Endothelial cell of umbilical vein (primary cell): ENCODE measurements at regions not wholly inside any gene's neighbourhood (a gene's known extent, or its start where the extent isn't known, plus 50 kb on each side); places are given as distances from the start of the nearest gene placed in this dataset.

Source experiments
- BruUV-seq: library from RNA; stranded (reverse); fragments of 400-500 nt; replicated peaks from 2 replicates; lab custom pipeline; 2021; lab: Mats Ljungman, UMichigan
- CTCF ChIA-PET: fragments of 300-600, 350-600 bp; sonication (Branson Sonifier 250); formaldehyde crosslinking; loops from one replicate; lab custom pipeline; 2021; ENCODE audit warnings: antibody characterized with exemption, inconsistent platforms; lab: Charles Lee
- POLR2A ChIA-PET: fragments of 300-600, 350-600 bp; sonication (Branson Sonifier 250); formaldehyde crosslinking; loops from one replicate; lab custom pipeline; 2021; ENCODE audit warnings: antibody characterized with exemption, inconsistent platforms; lab: Charles Lee
- DNase-seq: peaks from one replicate; pipeline ENCODE4 v3.0.0-alpha.2; 2011; ENCODE audit warnings: low read depth, low spot score
- FAIRE-seq: peaks from 2 replicates; lab custom pipeline; 2011; peaks lifted over from hg19 to GRCh38; lab: Jason Lieb, UNC
- H2AFZ ChIP-seq: 2 replicates; pipeline ENCODE4 v1.6.0; 2012; ENCODE audit warnings: low read depth, low read length, control low read depth, inconsistent platforms
- H3K27ac ChIP-seq: 2 replicates; pipeline ENCODE4 v1.5.1; 2011; ENCODE audit warnings: low read depth, mild to moderate bottlenecking, control low read depth, low read length, moderate library complexity; ENCODE audit not compliant: insufficient read depth
- H3K27me3 ChIP-seq, 2 experiments: 2 replicates each; pipeline versions ENCODE4 v1.6.0 to v1.6.1; 2011; ENCODE audit warnings: low read length in 2 of 2, mixed read lengths in 1 of 2; ENCODE audit not compliant: control insufficient read depth in 2 of 2, insufficient read depth in 2 of 2
- H3K36me3 ChIP-seq, 2 experiments: 2 replicates in 1 of 2; 3 replicates in 1 of 2; pipeline ENCODE4 v1.5.1; 2011; ENCODE audit warnings: low read length in 2 of 2, mild to moderate bottlenecking in 1 of 2, moderate library complexity in 1 of 2; ENCODE audit not compliant: control insufficient read depth in 2 of 2, insufficient read depth in 2 of 2; ENCODE audit errors: extremely low read depth in 1 of 2
- H3K4me1 ChIP-seq: 3 replicates; pipeline ENCODE4 v1.5.1; 2011; ENCODE audit warnings: mild to moderate bottlenecking, low read length; ENCODE audit not compliant: control insufficient read depth, insufficient read depth; ENCODE audit errors: extremely low read depth
- H3K4me2 ChIP-seq: 2 replicates; pipeline ENCODE4 v1.6.1; 2011; ENCODE audit warnings: low read length, control low read depth, mixed read lengths; ENCODE audit not compliant: insufficient read depth
- H3K4me3 ChIP-seq, 3 experiments: fragments of 200-600 bp in 1 of 3; sonication (generic), shearing (Covaris generic) in 1 of 3; replicated peaks in 1 of 3; 2 replicates each; pipeline ENCODE4 v1.5.1; 2011 to 2016; ENCODE audit warnings: control low read depth in 3 of 3, low read length in 3 of 3, mild to moderate bottlenecking in 2 of 3, inconsistent platforms in 1 of 3, low read depth in 1 of 3, moderate library complexity in 1 of 3; ENCODE audit not compliant: insufficient read depth in 1 of 3
- H3K79me2 ChIP-seq: 2 replicates; pipeline ENCODE4 v1.6.0; 2012; ENCODE audit warnings: low read length, inconsistent platforms; ENCODE audit not compliant: control insufficient read depth, insufficient read depth
- H3K9ac ChIP-seq: replicated peaks from 2 replicates; pipeline ENCODE3; 2011; ENCODE audit warnings: low read length, control low read depth; ENCODE audit not compliant: insufficient read depth; ENCODE audit errors: extremely low read depth
- H3K9me1 ChIP-seq: replicated peaks from 3 replicates; pipeline ENCODE4 v1.6.0; 2011; ENCODE audit warnings: mild to moderate bottlenecking, low read length; ENCODE audit not compliant: control insufficient read depth, insufficient read depth; ENCODE audit errors: extremely low read depth
- H3K9me3 ChIP-seq: replicated peaks from 2 replicates; pipeline ENCODE4 v1.5.1; 2012; ENCODE audit warnings: low read length, inconsistent platforms; ENCODE audit not compliant: control insufficient read depth, insufficient read depth
- H4K20me1 ChIP-seq: replicated peaks from 2 replicates; pipeline ENCODE3; 2011; ENCODE audit warnings: mild to moderate bottlenecking, low read length; ENCODE audit not compliant: control insufficient read depth, insufficient read depth; ENCODE audit errors: extremely low read depth
- EZH2 ChIP-seq: IDR thresholded peaks from 2 replicates; pipeline ENCODE4 v1.6.1; 2012; ENCODE audit warnings: borderline replicate concordance, low read depth, mild to moderate bottlenecking, moderate library complexity, low read length, inconsistent platforms; ENCODE audit not compliant: severe bottlenecking
- FOS ChIP-seq: IDR thresholded peaks from 2 replicates; pipeline ENCODE4 v1.6.1; 2011; ENCODE audit warnings: mild to moderate bottlenecking, low read length, moderate library complexity, borderline replicate concordance; ENCODE audit not compliant: insufficient read depth
- GATA2 ChIP-seq: IDR thresholded peaks from 2 replicates; pipeline ENCODE4 v1.7.0; 2011; ENCODE audit warnings: low read depth, mild to moderate bottlenecking, moderate library complexity, mixed read lengths, low read length; ENCODE audit not compliant: insufficient read length, insufficient read depth
- JUN ChIP-seq: IDR thresholded peaks from 2 replicates; pipeline ENCODE4 v1.6.1; 2011; ENCODE audit warnings: borderline replicate concordance, low read depth; ENCODE audit not compliant: insufficient read length, insufficient read depth
- MAX ChIP-seq: IDR thresholded peaks from 2 replicates; pipeline ENCODE4 v1.6.1; 2011; ENCODE audit not compliant: insufficient read depth, insufficient read length
- MYC ChIP-seq: IDR thresholded peaks from one replicate; pipeline ENCODE4 v1.6.1; 2011; ENCODE audit warnings: mild to moderate bottlenecking, low read depth, low read length
- POLR2A ChIP-seq: IDR thresholded peaks from 2 replicates; pipeline ENCODE4 v1.6.1; 2012; ENCODE audit warnings: low read depth, mild to moderate bottlenecking, control low read depth, low read length
- POLR2AphosphoS5 ChIP-seq: IDR thresholded peaks from 2 replicates; pipeline ENCODE4 v1.6.1; 2012; ENCODE audit warnings: low read depth, mild to moderate bottlenecking, control low read depth, low read length, moderate library complexity; ENCODE audit not compliant: insufficient read depth
- dilution Hi-C: fragments of 300-500 bp; cut with MboI; formaldehyde crosslinking; loops from one replicate; pipeline ENCODE4 v1.15.0; 2019; ENCODE audit warnings: low sequenced_read_pairs; ENCODE audit not compliant: extremely low pct_ligation_motif_present
- intact Hi-C: fragments of 100-400 bp; cut with micrococcal nuclease; formaldehyde crosslinking; loops from one replicate; pipeline ENCODE4 v1.10.0; 2022
- TF ChIP-seq, protein P1 (sequence below), 2 donors: IDR thresholded peaks; 1 replicate in 1 of 2; 2 replicates in 1 of 2; pipeline ENCODE4 v1.5.1; 2011; ENCODE audit warnings: low read length in 2 of 2, mild to moderate bottlenecking in 2 of 2, moderate library complexity in 2 of 2, control low read depth in 1 of 2, inconsistent platforms in 1 of 2, low read depth in 1 of 2; ENCODE audit not compliant: insufficient read depth in 1 of 2; ENCODE audit errors: extremely low read depth in 1 of 2

- intact Hi-C loops (no loop called here), dilution Hi-C loops (no loop called here)
- DNase-seq (no peak), FAIRE-seq (no peak)
- H3K9me3 ChIP-seq, result no peaks in the 10 kb centered on the region
- no peak overlapping the region for H3K4me2 ChIP-seq
- H3K9me1 ChIP-seq, result no peaks in the 10 kb centered on the region
- no peaks in the 10 kb centered on the region for H3K36me3 ChIP-seq
- H3K27me3 ChIP-seq, result no peaks in the 10 kb centered on the region
- H3K9ac ChIP-seq, result no peak overlapping the region
- BruUV-seq, result no TSS peak
- ChIA-PET POLR2A (no interaction called here), CTCF (no interaction called here)
- TF ChIP-seq EZH2 (no peak), MAX (no peak), GATA2 (no peak), FOS (no peak), JUN (no peak), POLR2A (no peak), MYC (no peak), POLR2AphosphoS5 (no peak)
- TF ChIP-seq, protein P1, sequence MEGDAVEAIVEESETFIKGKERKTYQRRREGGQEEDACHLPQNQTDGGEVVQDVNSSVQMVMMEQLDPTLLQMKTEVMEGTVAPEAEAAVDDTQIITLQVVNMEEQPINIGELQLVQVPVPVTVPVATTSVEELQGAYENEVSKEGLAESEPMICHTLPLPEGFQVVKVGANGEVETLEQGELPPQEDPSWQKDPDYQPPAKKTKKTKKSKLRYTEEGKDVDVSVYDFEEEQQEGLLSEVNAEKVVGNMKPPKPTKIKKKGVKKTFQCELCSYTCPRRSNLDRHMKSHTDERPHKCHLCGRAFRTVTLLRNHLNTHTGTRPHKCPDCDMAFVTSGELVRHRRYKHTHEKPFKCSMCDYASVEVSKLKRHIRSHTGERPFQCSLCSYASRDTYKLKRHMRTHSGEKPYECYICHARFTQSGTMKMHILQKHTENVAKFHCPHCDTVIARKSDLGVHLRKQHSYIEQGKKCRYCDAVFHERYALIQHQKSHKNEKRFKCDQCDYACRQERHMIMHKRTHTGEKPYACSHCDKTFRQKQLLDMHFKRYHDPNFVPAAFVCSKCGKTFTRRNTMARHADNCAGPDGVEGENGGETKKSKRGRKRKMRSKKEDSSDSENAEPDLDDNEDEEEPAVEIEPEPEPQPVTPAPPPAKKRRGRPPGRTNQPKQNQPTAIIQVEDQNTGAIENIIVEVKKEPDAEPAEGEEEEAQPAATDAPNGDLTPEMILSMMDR (IDR thresholded peaks at IDR 0.05; ENCODE audit: extremely low read depth in 1 of 2, insufficient read depth in 1 of 2, low read depth in 1 of 2, low read length in 2 of 2), result no peak
- peaks cover 8% of the 10 kb centered on the region for H3K4me1 ChIP-seq
- H3K27ac ChIP-seq, result no peak overlapping the region
- H4K20me1 ChIP-seq, result no peaks in the 10 kb centered on the region
- H3K79me2 ChIP-seq, result no peaks in the 10 kb centered on the region
- no peak overlapping the region for H2AFZ ChIP-seq
- no peak overlapping the region for H3K4me3 ChIP-seq
These were observed 391.0 kb downstream of the SPRY1 start for GRCh38 chr4:123787512-123788080.
